ENCODE measurements at regions not wholly inside any gene's neighbourhood (a gene's known extent, or its start where the extent isn't known, plus 50 kb on each side); places are given as distances from the start of the nearest gene placed in this dataset.

DNA sequence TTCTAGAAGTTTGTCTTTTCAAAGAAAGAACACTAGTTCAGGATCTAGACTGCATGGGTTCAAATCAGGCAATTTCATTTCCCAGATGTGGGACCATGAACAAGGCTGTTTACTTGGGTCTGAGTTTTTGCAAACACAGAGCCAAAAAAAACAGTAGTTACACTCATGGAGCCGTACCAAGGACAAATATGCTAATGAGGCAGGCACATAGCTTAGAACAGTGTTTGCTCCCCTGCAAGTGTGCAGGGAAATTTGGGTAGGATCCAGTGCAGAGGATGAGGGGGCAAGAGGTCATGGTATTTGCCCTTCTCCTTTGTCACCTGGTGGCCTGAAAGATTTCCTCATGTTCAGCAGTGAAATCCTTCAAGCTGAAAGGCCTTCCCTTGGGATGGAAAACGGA lies 860.4 kb downstream of the VRK1 start:
- TF ChIP-seq MAFK (IDR thresholded peaks at IDR 0.05; ENCODE audit: low read depth, low read length) = no peak
- TF ChIP-seq POLR2A (IDR thresholded peaks at IDR 0.05; ENCODE audit: low read depth, low read length) = no peak
- TF ChIP-seq CEBPB (IDR thresholded peaks at IDR 0.05; ENCODE audit: low read depth, low read length) = no peak
- TF ChIP-seq RAD21 (IDR thresholded peaks at IDR 0.05; ENCODE audit: low read length) = no peak
- TF ChIP-seq, protein P1, sequence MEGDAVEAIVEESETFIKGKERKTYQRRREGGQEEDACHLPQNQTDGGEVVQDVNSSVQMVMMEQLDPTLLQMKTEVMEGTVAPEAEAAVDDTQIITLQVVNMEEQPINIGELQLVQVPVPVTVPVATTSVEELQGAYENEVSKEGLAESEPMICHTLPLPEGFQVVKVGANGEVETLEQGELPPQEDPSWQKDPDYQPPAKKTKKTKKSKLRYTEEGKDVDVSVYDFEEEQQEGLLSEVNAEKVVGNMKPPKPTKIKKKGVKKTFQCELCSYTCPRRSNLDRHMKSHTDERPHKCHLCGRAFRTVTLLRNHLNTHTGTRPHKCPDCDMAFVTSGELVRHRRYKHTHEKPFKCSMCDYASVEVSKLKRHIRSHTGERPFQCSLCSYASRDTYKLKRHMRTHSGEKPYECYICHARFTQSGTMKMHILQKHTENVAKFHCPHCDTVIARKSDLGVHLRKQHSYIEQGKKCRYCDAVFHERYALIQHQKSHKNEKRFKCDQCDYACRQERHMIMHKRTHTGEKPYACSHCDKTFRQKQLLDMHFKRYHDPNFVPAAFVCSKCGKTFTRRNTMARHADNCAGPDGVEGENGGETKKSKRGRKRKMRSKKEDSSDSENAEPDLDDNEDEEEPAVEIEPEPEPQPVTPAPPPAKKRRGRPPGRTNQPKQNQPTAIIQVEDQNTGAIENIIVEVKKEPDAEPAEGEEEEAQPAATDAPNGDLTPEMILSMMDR (conservative IDR thresholded peaks at IDR 0.05; ENCODE audit: low read depth, low read length) = no peak
- TF ChIP-seq SMC3 (IDR thresholded peaks at IDR 0.05; ENCODE audit: low read depth, low read length) = no peak

Measured in IMR-90 (cell line).